Glutamatergic neuron (in vitro differentiated cells): ENCODE measurements at regions not wholly inside any gene's neighbourhood (a gene's known extent, or its start where the extent isn't known, plus 50 kb on each side); places are given as distances from the start of the nearest gene placed in this dataset.
"Not testable (repeated sequence)": the region's sequence is repeated elsewhere in the genome, so short reads cannot be mapped to it uniquely, and the experiment has no call there.

Experiments used
- DNase-seq: peaks from one replicate; pipeline ENCODE4 v3.0.0; 2022
- H3K27ac Mint-ChIP-seq: one replicate; pipeline ENCODE4 v1.8.0; 2020; ENCODE audit warnings: mild to moderate bottlenecking, mixed read lengths, inconsistent platforms; ENCODE audit not compliant: unreplicated experiment
- H3K27me3 Mint-ChIP-seq: one replicate; pipeline ENCODE4 v1.8.0; 2020; ENCODE audit warnings: mild to moderate bottlenecking, moderate library complexity, mixed read lengths, inconsistent platforms; ENCODE audit not compliant: unreplicated experiment
- H3K36me3 Mint-ChIP-seq: one replicate; pipeline ENCODE4 v1.8.0; 2020; ENCODE audit warnings: mild to moderate bottlenecking, mixed read lengths, inconsistent platforms; ENCODE audit not compliant: unreplicated experiment
- H3K4me1 Mint-ChIP-seq: one replicate; pipeline ENCODE4 v1.8.0; 2020; ENCODE audit warnings: mild to moderate bottlenecking, low read depth, mixed read lengths, inconsistent platforms; ENCODE audit not compliant: unreplicated experiment
- H3K4me3 Mint-ChIP-seq: one replicate; pipeline ENCODE4 v1.8.0; 2020; ENCODE audit warnings: mild to moderate bottlenecking, mixed read lengths, inconsistent platforms; ENCODE audit not compliant: unreplicated experiment
- H3K9me3 Mint-ChIP-seq: one replicate; pipeline ENCODE4 v1.8.0; 2020; ENCODE audit warnings: mild to moderate bottlenecking, moderate library complexity, mixed read lengths, inconsistent platforms; ENCODE audit not compliant: unreplicated experiment
- CTCF ChIP-seq: fragments of 200-600 bp; sonication (generic); IDR thresholded peaks from one replicate; pipeline ENCODE4 v1.5.0; 2021; ENCODE audit not compliant: partially characterized antibody, unreplicated experiment

DNA sequence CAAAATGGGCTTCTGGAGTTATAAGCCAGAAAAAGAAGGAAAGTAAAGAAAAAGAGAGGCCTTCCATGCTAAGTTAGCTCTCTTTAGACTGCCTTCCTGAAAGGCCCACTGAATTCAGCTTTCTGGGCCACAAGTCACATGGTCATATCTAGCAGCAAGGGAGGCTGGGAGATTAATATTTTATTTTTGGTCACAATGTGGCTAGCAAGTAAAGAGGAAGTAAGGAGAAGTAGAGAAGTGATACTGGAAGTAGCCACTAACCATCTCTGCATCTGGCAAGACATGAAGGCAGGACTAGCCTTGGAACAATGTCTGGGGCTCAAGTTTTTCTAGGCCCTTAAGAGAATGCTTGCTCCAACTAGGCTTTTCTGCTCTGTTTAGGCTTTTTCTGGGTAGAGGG, 81.8 kb upstream of the UBE2E1 start:
- no peak for DNase-seq
- H3K27me3 Mint-ChIP-seq, result peaks cover 2% of the 10 kb centered on the region
- no peak for TF ChIP-seq CTCF
- H3K4me1 Mint-ChIP-seq, result peaks cover 2% of the 10 kb centered on the region
- H3K4me3 Mint-ChIP-seq, result no peak overlapping the region
- H3K36me3 Mint-ChIP-seq, result no peaks in the 10 kb centered on the region
- no peak overlapping the region for H3K27ac Mint-ChIP-seq
- H3K9me3 Mint-ChIP-seq, result no peaks in the 10 kb centered on the region

DNA sequence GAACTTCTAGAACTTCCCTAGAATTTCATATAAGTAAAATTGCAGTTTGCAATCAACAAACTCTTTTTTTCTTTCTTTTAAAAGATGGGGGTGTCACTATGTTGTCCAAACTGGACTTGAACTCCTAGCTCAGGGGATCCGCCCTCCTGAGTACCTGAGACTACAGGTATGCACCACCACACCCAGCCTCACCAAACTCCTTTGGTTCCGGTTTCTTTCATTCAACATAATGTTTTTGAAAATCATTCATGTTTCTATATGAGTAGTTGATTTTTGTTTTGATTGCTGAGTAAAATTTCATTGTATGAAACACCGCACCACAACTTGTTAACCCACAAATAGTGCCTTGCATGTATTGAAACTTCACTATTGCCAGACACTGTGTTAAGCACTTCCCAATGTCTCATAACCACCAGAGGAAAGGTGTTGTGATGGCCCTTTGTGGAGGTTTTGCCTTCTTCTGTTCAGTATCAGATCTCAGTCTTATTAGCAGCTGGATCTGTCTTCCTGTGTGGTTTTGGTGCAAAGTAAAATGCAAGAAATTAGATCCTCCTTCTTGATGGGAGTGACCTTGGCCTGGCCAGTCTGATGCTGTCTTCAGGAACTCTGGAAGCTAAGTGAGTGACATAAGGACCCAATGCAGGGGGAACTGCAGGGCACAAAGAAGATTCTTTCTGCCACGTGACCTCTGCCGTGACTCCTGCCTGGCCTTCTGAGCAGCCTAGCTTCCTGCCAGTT, 78.8 kb upstream of the UBE2E1 start:
- TF ChIP-seq CTCF, result no peak
- H3K4me1 Mint-ChIP-seq, result peaks cover 2% of the 10 kb centered on the region
- no peaks in the 10 kb centered on the region for H3K36me3 Mint-ChIP-seq
- no peaks in the 10 kb centered on the region for H3K9me3 Mint-ChIP-seq
- H3K4me3 Mint-ChIP-seq, result no peak overlapping the region
- no peak for DNase-seq
- peaks cover 4% of the 10 kb centered on the region for H3K27me3 Mint-ChIP-seq
- no peak overlapping the region for H3K27ac Mint-ChIP-seq

GRCh38 chr3:23728601-23729117, 77.1 kb upstream of the UBE2E1 start:
- DNase-seq, result no peak
- no peak for TF ChIP-seq CTCF
- Mint-ChIP-seq H3K36me3 (no peaks in the 10 kb centered on the region), H3K4me1 (no peaks in the 10 kb centered on the region), H3K27me3 (peaks cover 4% of the 10 kb centered on the region), H3K9me3 (no peaks in the 10 kb centered on the region), H3K4me3 (no peak overlapping the region), H3K27ac (no peak overlapping the region)

GRCh38 chr3:23729362-23729761, 76.4 kb upstream of the UBE2E1 start:
- H3K4me3 Mint-ChIP-seq, H3K27ac Mint-ChIP-seq, H3K9me3 Mint-ChIP-seq, DNase-seq, H3K4me1 Mint-ChIP-seq, H3K36me3 Mint-ChIP-seq, H3K27me3 Mint-ChIP-seq: not testable (repeated sequence)

DNA sequence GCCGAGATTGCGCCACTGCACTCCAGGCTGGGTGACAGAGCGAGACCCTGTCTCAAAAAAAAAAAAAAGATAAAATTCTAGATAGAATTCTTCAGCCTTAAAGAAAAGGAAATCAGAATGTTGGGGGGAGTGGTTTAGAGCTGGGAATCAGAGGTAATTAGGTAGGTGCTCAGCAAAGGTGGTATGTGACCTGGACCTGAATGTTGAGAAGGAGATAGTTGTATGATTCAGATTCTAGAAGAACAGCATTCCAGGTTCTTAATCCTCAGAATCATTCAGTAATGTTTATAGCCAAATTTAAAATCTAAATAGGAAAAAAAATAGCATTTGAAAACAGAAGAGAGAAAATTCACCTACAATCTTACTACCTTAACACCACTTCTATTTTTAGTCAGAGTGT, 71.3 kb upstream of the UBE2E1 start:
- Mint-ChIP-seq H3K4me3 (no peak overlapping the region), H3K27me3 (peaks cover 9% of the 10 kb centered on the region), H3K27ac (no peak overlapping the region), H3K9me3 (no peaks in the 10 kb centered on the region), H3K4me1 (peaks cover 11% of the 10 kb centered on the region), H3K36me3 (no peaks in the 10 kb centered on the region)
- TF ChIP-seq CTCF, result no peak
- DNase-seq, result no peak
